GM19239 (cell line): ENCODE measurements at regions not wholly inside any gene's neighbourhood (a gene's known extent, or its start where the extent isn't known, plus 50 kb on each side); places are given as distances from the start of the nearest gene placed in this dataset.
"Not testable (repeated sequence)": the region's sequence is repeated elsewhere in the genome, so short reads cannot be mapped to it uniquely, and the experiment has no call there.

ENCODE experiments used
- DNase-seq: peaks from one replicate; pipeline ENCODE4 v3.0.0; 2011; ENCODE audit warnings: low spot score; ENCODE audit not compliant: insufficient read length
- FAIRE-seq: peaks from 2 replicates; lab custom pipeline; 2011; peaks lifted over from hg19 to GRCh38; lab: Jason Lieb, UNC

- no peak for DNase-seq
- no peak for FAIRE-seq
Observed at GRCh38 chr5:136750224-136750862, 385.0 kb upstream of the TRPC7 start.

- FAIRE-seq (no peak), DNase-seq (no peak)
Observed at GRCh38 chr5:136749016-136749415, 383.7 kb upstream of the TRPC7 start.

- DNase-seq, result no peak
- no peak for FAIRE-seq
Observed at GRCh38 chr5:136743052-136743451, 377.7 kb upstream of the TRPC7 start.

GRCh38 chr5:136740228-136740627 is 374.9 kb upstream of the TRPC7 start:
- no peak for DNase-seq
- no peak for FAIRE-seq

GRCh38 chr5:136739271-136739670 is 373.9 kb upstream of the TRPC7 start:
- FAIRE-seq, DNase-seq: not testable (repeated sequence)

GRCh38 chr5:136738829-136739228 is 373.5 kb upstream of the TRPC7 start:
- no peak for DNase-seq
- FAIRE-seq, result no peak

- DNase-seq (no peak), FAIRE-seq (no peak)
Observed at GRCh38 chr5:136736021-136736420, 370.7 kb upstream of the TRPC7 start.

- not testable (repeated sequence) for DNase-seq, FAIRE-seq
Observed at GRCh38 chr5:136735611-136736010, 370.3 kb upstream of the TRPC7 start.

- DNase-seq, result no peak
- no peak for FAIRE-seq
Observed at GRCh38 chr5:136734628-136735027, 369.3 kb upstream of the TRPC7 start.

GRCh38 chr5:136732751-136733150 is 367.4 kb upstream of the TRPC7 start:
- FAIRE-seq (no peak), DNase-seq (no peak)

GRCh38 chr5:136731241-136731900 is 366.0 kb upstream of the TRPC7 start:
- DNase-seq (no peak), FAIRE-seq (no peak)

- FAIRE-seq (no peak), DNase-seq (no peak)
Observed at GRCh38 chr5:136730426-136730825, 365.1 kb upstream of the TRPC7 start.

- FAIRE-seq (no peak), DNase-seq (no peak)
Observed at GRCh38 chr5:136729901-136730355, 364.6 kb upstream of the TRPC7 start.

GRCh38 chr5:136726506-136726905 is 361.2 kb upstream of the TRPC7 start:
- FAIRE-seq (no peak), DNase-seq (no peak)

GRCh38 chr5:136724161-136724560 is 358.8 kb upstream of the TRPC7 start:
- DNase-seq (no peak), FAIRE-seq (no peak)

- FAIRE-seq, result no peak
- no peak for DNase-seq
Observed at GRCh38 chr5:136722581-136722980, 357.2 kb upstream of the TRPC7 start.

GRCh38 chr5:136722086-136722485 is 356.7 kb upstream of the TRPC7 start:
- FAIRE-seq (no peak), DNase-seq (no peak)

- FAIRE-seq (no peak), DNase-seq (no peak)
Observed at GRCh38 chr5:136720674-136721073, 355.3 kb upstream of the TRPC7 start.

- FAIRE-seq (no peak), DNase-seq (no peak)
Observed at GRCh38 chr5:136717917-136718316, 352.6 kb upstream of the TRPC7 start.

GRCh38 chr5:136714286-136714685 is 348.9 kb upstream of the TRPC7 start:
- DNase-seq, result no peak
- no peak for FAIRE-seq

GRCh38 chr5:136712628-136713027 is 347.3 kb upstream of the TRPC7 start:
- no peak for DNase-seq
- no peak for FAIRE-seq

- DNase-seq, result no peak
- no peak for FAIRE-seq
Observed at GRCh38 chr5:136710834-136711233, 345.5 kb upstream of the TRPC7 start.
